ENCODE measurements at regions not wholly inside any gene's neighbourhood (a gene's known extent, or its start where the extent isn't known, plus 50 kb on each side); places are given as distances from the start of the nearest gene placed in this dataset.

GRCh38 chr14:53638966-53639365 is 317.7 kb downstream of the BMP4 start:
- DNase-seq (ENCODE audit: extremely low spot score): no peak
- ChIA-PET POLR2A (no interaction called here), CTCF (no interaction called here)
- TF ChIP-seq SUZ12 (IDR thresholded peaks at IDR 0.05) (no peak), SP1 (IDR thresholded peaks at IDR 0.05) (no peak), BHLHE40 (IDR thresholded peaks at IDR 0.05; ENCODE audit: borderline replicate concordance) (no peak)

- no peak for DNase-seq (ENCODE audit: extremely low spot score)
- CTCF ChIA-PET: no interaction called here
- no peak for TF ChIP-seq SP1 (IDR thresholded peaks at IDR 0.05)
- no peak for TF ChIP-seq HDGF (IDR thresholded peaks at IDR 0.05; ENCODE audit: borderline replicate concordance)
- no peak for TF ChIP-seq BHLHE40 (IDR thresholded peaks at IDR 0.05; ENCODE audit: borderline replicate concordance)
- no peak for TF ChIP-seq L3MBTL2 (conservative IDR thresholded peaks at IDR 0.05)
- no peak for TF ChIP-seq FOXA1 (IDR thresholded peaks at IDR 0.05)
- no peak for TF ChIP-seq LEF1 (IDR thresholded peaks at IDR 0.05; ENCODE audit: borderline replicate concordance)
- TF ChIP-seq FOXM1 (IDR thresholded peaks at IDR 0.05; ENCODE audit: borderline replicate concordance): no peak
- no peak for TF ChIP-seq SUZ12 (IDR thresholded peaks at IDR 0.05)
- no peak for TF ChIP-seq TARDBP (IDR thresholded peaks at IDR 0.05)
- no peak for TF ChIP-seq ELF4 (IDR thresholded peaks at IDR 0.05)
- no peak for TF ChIP-seq CTBP1 (IDR thresholded peaks at IDR 0.05; ENCODE audit: borderline replicate concordance)
- no peak for TF ChIP-seq PKNOX1 (IDR thresholded peaks at IDR 0.05)
- TF ChIP-seq ARNT (IDR thresholded peaks at IDR 0.05): no peak
- no peak for TF ChIP-seq ZNF384 (IDR thresholded peaks at IDR 0.05)
- TF ChIP-seq FOXK2 (IDR thresholded peaks at IDR 0.05): no peak
- POLR2A ChIA-PET: no interaction called here
Observed at GRCh38 chr14:53634793-53635192, 321.8 kb downstream of the BMP4 start.

GRCh38 chr14:53630336-53630735 is 326.3 kb downstream of the BMP4 start:
- CTCF ChIA-PET: no interaction called here
- POLR2A ChIA-PET: no interaction called here
- TF ChIP-seq SP1 (IDR thresholded peaks at IDR 0.05) (no peak), BHLHE40 (IDR thresholded peaks at IDR 0.05; ENCODE audit: borderline replicate concordance) (no peak)
- no peak for DNase-seq (ENCODE audit: extremely low spot score)

- TF ChIP-seq HDGF (IDR thresholded peaks at IDR 0.05; ENCODE audit: borderline replicate concordance): no peak
- TF ChIP-seq TARDBP (IDR thresholded peaks at IDR 0.05): no peak
- TF ChIP-seq PKNOX1 (IDR thresholded peaks at IDR 0.05): no peak
- TF ChIP-seq FOXK2 (IDR thresholded peaks at IDR 0.05): no peak
- no peak for TF ChIP-seq ELF4 (IDR thresholded peaks at IDR 0.05)
- TF ChIP-seq SUZ12 (IDR thresholded peaks at IDR 0.05): no peak
- no peak for TF ChIP-seq FOXA1 (IDR thresholded peaks at IDR 0.05)
- no peak for TF ChIP-seq ZNF384 (IDR thresholded peaks at IDR 0.05)
- TF ChIP-seq SP1 (IDR thresholded peaks at IDR 0.05): no peak
- ChIA-PET POLR2A (no interaction called here), CTCF (interaction anchor here (0.6 kb wide), 1 partner anchor 91 kb away, joined by 3 read pairs; no protein-coding TSS in a partner anchor)
- no peak for DNase-seq (ENCODE audit: extremely low spot score)
Observed at GRCh38 chr14:53628732-53629430, 327.7 kb downstream of the BMP4 start.

GRCh38 chr14:53628261-53628660 is 328.4 kb downstream of the BMP4 start:
- CTCF ChIA-PET: interaction anchor here (0.6 kb wide), 1 partner anchor 90 kb away, joined by 3 read pairs; no protein-coding TSS in a partner anchor
- POLR2A ChIA-PET: no interaction called here
- TF ChIP-seq PKNOX1 (IDR thresholded peaks at IDR 0.05): no peak
- no peak for TF ChIP-seq ARNT (IDR thresholded peaks at IDR 0.05)
- no peak for TF ChIP-seq HDGF (IDR thresholded peaks at IDR 0.05; ENCODE audit: borderline replicate concordance)
- no peak for TF ChIP-seq NFRKB (IDR thresholded peaks at IDR 0.05)
- TF ChIP-seq TARDBP (IDR thresholded peaks at IDR 0.05): no peak
- TF ChIP-seq SUZ12 (IDR thresholded peaks at IDR 0.05): no peak
- no peak for DNase-seq (ENCODE audit: extremely low spot score)

GRCh38 chr14:53626761-53627160 is 329.9 kb downstream of the BMP4 start:
- TF ChIP-seq CTBP1 (IDR thresholded peaks at IDR 0.05; ENCODE audit: borderline replicate concordance) (no peak), NFRKB (IDR thresholded peaks at IDR 0.05) (no peak), BHLHE40 (IDR thresholded peaks at IDR 0.05; ENCODE audit: borderline replicate concordance) (no peak), FOXA1 (IDR thresholded peaks at IDR 0.05) (no peak), ELF4 (IDR thresholded peaks at IDR 0.05) (no peak), L3MBTL2 (conservative IDR thresholded peaks at IDR 0.05) (no peak), TARDBP (IDR thresholded peaks at IDR 0.05) (no peak), HDGF (IDR thresholded peaks at IDR 0.05; ENCODE audit: borderline replicate concordance) (no peak), ARNT (IDR thresholded peaks at IDR 0.05) (no peak), LEF1 (IDR thresholded peaks at IDR 0.05; ENCODE audit: borderline replicate concordance) (no peak), FOXM1 (IDR thresholded peaks at IDR 0.05; ENCODE audit: borderline replicate concordance) (no peak), FOXK2 (IDR thresholded peaks at IDR 0.05) (no peak), PKNOX1 (IDR thresholded peaks at IDR 0.05) (no peak), ZNF384 (IDR thresholded peaks at IDR 0.05) (no peak), SUZ12 (IDR thresholded peaks at IDR 0.05) (no peak)
- ChIA-PET POLR2A (no interaction called here), CTCF (no interaction called here)

More at GRCh38 chr14:53626761-53627160, 329.9 kb downstream of the BMP4 start:
- no peak for DNase-seq (ENCODE audit: extremely low spot score)

Measured in HEK293T (cell line).